ENCODE measurements at regions not wholly inside any gene's neighbourhood (a gene's known extent, or its start where the extent isn't known, plus 50 kb on each side); places are given as distances from the start of the nearest gene placed in this dataset.
A peak's percentile ranks its signal among the peaks of the same experiment; 100 is the strongest.
"Not testable (repeated sequence)": the region's sequence is repeated elsewhere in the genome, so short reads cannot be mapped to it uniquely, and the experiment has no call there.

GRCh38 chr1:96508233-96508632 is 213.4 kb upstream of the PTBP2 start:
- DNase-seq (ENCODE audit: low spot score): no peak

- no peak for DNase-seq (ENCODE audit: low spot score)
Measured at GRCh38 chr1:96509339-96509738, 212.2 kb upstream of the PTBP2 start.

DNA sequence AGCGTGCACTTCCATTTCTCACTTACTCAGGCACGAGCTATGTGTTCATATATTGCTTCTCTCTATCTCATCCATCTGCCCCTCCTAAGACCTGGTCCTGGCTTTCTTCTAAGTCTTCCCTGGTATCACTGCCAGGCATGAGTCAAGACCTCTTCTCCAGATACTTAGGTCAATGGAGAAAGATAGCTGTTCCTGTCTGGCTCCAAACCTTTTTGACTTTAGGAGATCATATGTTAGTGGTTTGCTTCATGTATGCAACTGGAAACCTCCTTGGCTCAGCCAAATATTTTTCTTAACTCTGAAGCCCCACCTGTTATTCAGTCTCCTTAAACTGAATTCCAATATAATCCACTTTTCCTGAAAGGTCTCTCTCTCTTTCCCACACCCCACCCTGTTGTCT is 211.6 kb upstream of the PTBP2 start:
- DNase-seq (ENCODE audit: low spot score): no peak

GRCh38 chr1:96510391-96510790 is 211.2 kb upstream of the PTBP2 start:
- DNase-seq (ENCODE audit: low spot score): peak; percentile 75

DNA sequence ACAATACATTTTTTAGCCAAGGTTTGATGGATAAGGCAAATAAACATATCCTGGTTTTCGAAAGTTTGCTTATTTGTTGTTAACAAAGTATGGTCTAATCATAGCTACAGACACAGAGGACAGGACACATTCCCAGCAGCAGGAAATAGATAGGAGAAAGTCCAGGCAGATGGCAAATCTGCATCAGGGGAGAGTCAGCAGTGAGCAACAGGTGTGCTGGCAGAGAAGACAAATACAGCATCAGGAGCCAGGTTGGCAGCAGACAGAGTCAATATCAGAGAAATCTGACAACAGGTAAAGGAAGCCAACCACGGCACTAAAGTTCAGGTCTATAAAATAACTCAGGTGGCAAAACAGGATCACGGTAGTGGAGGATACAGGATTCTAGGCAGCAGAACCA is 210.7 kb upstream of the PTBP2 start:
- peak; percentile 74 for DNase-seq (ENCODE audit: low spot score)

GRCh38 chr1:96513136-96513535 is 208.4 kb upstream of the PTBP2 start:
- DNase-seq (ENCODE audit: low spot score): peak; percentile 71

DNA sequence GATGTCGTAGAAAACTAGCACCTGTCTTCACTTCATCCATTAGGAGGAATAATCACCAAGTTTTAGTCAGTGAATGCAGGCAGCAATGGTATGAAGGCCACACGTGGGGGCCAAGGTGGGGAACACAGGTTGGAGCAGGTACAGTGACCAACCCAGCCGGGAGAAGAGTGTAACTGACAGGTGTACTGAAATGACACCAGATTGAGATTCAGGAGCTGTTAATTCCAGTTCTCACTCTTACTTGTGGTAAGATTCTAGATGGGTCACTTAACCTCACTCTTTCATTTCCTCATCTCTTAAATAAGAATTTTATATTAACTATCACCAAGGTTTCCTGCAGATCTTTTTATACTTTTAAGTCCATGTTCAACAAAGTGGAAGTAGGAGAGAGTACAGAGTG is 206.2 kb upstream of the PTBP2 start:
- no peak for DNase-seq (ENCODE audit: low spot score)

- DNase-seq (ENCODE audit: low spot score): no peak
Measured at GRCh38 chr1:96515925-96516324, 205.7 kb upstream of the PTBP2 start.

GRCh38 chr1:96519851-96520578 is 201.6 kb upstream of the PTBP2 start:
- peak; percentile 57 for DNase-seq (ENCODE audit: low spot score)

DNA sequence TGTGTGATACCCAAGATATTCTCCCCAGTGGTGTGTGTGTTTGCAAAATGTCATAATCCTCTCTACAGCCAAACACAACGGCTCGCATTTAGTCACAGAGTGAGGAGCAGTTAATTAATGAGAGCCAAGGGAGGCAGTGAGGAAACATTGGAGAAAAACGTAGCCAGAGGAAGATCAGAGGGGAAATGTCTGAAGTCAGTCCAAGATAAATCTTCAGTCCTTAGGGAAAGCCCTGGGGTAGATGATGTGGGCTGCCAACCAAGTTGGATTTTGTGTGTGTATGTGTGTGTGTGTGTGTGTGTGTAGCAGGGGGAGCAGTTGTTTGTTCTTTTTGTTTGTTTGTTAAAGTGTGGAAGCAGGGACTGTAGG is 201.0 kb upstream of the PTBP2 start:
- DNase-seq (ENCODE audit: low spot score): peak; percentile 40

DNA sequence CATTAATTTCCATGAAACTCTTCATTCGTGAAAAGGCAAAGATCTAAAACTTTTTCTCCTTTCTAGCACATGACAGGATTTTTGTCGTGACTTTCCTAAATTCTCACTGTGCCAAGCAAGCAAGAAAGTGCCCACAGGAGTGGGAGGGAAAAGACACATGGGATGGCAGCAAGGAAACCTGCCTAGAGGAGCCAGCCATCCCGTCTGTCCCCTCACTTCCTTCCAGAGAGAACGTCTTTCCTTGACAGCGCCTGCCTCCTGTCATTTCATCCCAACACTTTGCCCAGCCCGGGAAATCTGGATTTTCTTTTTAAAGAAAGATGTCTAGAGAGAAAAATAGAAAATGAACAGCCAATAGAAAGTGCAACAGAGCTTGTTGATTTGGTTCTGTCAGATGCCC is 200.6 kb upstream of the PTBP2 start:
- DNase-seq (ENCODE audit: low spot score): no peak

GRCh38 chr1:96521994-96522760 is 199.4 kb upstream of the PTBP2 start:
- DNase-seq (ENCODE audit: low spot score): peak; percentile 85

DNA sequence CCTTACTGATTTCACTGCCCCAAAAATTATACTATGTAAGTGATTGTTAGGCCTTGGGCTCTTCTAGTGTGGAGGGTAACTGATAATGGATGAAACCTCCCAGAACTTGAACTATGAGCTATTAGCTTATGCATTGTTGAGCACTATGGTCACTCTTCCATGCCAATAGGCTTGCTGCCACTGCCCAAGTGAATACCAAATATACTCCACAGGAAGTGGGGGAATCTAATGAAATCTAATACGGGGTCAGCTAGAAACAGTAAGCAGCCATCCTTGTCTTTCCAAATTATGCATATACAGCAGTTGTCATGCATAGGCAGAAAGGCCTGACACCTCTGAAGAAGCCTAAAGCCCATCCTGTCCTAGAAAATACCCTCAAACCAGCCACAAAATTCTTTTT is 198.7 kb upstream of the PTBP2 start:
- DNase-seq (ENCODE audit: low spot score): peak; percentile 84

GRCh38 chr1:96524100-96524499 is 197.5 kb upstream of the PTBP2 start:
- DNase-seq (ENCODE audit: low spot score): peak; percentile 55

DNA sequence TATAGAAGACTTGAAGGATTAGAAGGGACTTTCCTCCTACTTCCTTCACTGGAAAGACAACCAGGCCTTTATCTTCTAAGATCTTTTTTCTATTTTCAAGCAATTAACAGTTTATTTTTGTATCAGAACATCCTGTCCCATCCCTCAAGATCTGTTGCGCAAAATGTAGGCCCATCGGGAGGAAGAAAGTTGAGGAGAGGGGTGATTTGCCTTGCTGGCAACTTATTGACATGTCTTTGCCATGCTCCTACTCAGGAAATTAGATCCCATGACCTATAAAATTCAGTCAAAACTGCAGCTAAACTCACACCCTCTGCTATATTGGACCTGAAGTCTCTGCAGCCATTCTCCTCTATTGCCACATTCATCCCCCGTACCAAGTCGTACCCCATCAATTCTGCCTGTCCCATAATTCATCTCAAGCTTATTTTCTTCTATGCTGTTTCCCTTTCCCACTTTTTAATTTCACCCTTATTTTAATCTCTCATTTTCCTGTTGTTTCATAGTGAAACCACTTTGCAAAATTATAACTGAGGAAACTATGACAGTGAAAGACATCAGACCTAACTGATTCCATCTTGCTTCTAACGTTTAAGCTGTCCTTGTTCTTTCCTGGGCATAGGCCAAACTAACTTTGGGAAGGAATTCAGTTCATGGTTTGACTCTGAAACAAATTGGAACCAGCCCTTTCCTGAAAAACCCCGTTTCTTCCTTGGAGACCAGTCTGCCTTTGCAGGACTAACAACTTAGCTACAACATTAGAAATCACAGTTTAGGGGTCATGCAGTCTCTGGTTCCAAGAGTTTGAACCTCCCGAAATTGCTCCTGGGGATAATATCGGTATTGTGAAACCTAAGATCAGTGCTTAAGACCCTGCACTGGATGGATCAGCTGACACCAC is 195.7 kb upstream of the PTBP2 start:
- no peak for DNase-seq (ENCODE audit: low spot score)

GRCh38 chr1:96528672-96529071 is 192.9 kb upstream of the PTBP2 start:
- DNase-seq (ENCODE audit: low spot score): not testable (repeated sequence)

DNA sequence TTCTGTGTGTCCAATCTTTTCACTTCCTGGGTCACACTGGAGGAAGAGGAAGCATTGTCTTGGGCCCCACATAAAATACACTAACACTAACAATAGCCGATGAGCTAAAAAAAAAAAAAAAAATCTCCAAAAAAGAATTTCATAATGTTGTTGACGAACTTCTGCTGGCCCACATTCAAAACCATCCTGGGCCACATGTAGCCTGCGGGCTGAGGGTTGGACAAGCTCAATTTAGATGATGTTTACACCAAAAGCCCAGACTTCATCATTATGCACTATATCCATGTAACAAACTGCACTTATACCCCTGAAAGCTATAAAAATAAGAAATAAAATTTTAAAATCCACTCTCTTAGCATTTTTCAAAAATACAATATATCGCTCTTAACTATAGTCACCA is 187.8 kb upstream of the PTBP2 start:
- no peak for DNase-seq (ENCODE audit: low spot score)

DNA sequence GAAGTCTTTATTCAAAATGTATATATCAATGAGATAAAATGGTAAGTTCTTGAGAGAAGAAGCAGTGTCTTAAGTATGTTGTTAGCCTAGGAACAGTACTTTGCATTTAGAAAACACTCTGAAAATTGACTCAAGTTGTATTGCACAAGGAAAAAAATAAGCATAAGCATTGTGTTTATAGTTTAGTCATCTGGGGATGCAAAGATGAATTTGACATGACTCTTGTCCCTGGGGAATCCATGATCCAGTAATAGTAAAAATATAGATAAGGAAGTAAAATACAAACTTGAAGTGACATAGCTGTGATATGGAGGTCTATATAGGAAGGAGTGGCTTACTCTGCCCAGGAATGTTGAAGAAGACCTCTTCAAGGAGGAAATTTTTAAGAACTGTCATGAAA is 185.0 kb upstream of the PTBP2 start:
- no peak for DNase-seq (ENCODE audit: low spot score)

DNA sequence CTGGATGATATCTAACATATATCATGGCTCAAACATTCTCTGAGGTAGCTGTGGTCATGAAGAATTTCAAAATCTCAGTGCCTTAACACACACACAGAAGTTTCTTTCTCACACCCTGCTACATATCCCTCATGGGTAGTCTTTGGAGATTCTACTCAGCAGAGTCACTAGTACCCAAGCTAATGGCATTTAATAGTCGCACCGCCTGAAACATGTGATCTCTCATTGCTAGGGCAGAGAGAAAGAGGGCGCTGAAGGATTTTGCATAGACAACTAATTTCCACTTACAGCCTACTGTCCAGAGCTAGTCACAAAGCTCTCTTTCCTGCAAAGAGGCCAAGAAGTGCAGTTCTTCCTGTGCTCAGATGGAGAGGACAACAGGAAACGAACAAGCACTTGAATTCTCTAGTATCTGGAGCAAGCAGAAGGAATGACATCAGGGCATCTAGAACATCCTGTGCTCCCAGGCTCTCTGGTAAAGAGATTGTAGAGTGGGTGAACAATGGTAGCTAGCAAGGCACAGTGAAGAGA is 183.4 kb upstream of the PTBP2 start:
- peak; percentile 67 for DNase-seq (ENCODE audit: low spot score)

DNA sequence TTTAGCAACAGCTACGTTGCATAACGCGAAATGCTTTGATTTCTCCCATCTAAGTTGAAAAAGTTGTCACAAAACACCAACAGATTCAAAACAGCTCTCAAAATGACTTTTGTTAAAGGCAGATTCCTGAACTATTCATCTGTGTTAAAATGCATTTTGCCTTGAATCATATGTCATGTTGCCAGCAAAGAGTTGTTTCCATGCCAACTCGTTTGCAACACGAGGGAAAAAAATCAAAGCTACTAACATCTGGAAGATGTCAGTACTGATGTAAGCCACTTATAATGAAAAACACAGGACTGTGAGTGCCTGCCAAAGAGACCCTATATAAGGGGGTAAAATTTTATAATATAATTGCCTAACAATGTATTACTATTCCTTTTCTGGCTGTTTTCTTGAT is 182.7 kb upstream of the PTBP2 start:
- peak; percentile 76 for DNase-seq (ENCODE audit: low spot score)

GRCh38 chr1:96541491-96541890 is 180.1 kb upstream of the PTBP2 start:
- DNase-seq (ENCODE audit: low spot score): no peak

DNA sequence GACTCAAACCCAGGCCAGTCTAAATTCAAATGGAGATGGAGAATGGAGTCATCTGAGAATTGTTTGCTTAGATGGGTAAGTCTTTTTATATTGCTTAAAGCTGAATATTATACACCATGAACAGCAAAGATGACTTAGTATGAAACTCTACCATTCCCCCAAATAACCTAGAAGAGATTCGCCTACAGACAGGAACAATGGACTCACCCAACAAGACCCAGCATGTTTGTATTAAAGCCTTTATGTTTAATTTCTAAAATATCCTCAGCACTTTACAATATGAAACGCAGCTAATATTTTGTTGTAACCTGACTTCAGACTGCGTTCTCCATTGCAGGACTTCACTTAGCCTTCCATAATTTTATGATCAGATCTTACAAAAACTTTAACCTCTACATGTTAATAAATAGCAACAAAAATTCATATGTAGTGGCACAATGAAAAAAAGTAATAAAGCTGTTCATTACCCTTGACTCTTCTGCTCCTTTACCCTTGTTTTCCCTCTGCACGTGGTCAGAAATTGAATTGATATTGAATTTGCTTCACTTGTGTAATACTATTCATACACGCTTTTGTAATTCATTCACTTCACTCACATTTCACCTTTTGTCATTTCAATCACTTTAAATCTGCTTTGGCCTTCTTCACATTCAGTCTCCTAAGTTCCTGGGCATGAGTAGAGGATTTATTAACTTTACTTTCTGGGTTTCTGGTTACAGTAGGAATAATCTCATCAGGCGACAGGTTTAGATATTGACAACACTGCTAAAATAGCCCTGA is 177.3 kb upstream of the PTBP2 start:
- DNase-seq (ENCODE audit: low spot score): no peak

Measured in kidney tubule cell (primary cell).